Endothelial cell (in vitro differentiated cells): ENCODE measurements at regions not wholly inside any gene's neighbourhood (a gene's known extent, or its start where the extent isn't known, plus 50 kb on each side); places are given as distances from the start of the nearest gene placed in this dataset.

Experiments
- DNase-seq: peaks from one replicate; pipeline ENCODE4 v3.0.0; 2021; ENCODE audit warnings: low spot score
- H3K27ac Mint-ChIP-seq: one replicate; pipeline ENCODE4 v1.8.0; 2021; ENCODE audit warnings: mixed read lengths, inconsistent platforms; ENCODE audit not compliant: unreplicated experiment
- H3K27me3 Mint-ChIP-seq: one replicate; pipeline ENCODE4 v1.8.0; 2021; ENCODE audit warnings: mild to moderate bottlenecking, moderate library complexity, mixed read lengths, inconsistent platforms; ENCODE audit not compliant: unreplicated experiment
- H3K36me3 Mint-ChIP-seq: one replicate; pipeline ENCODE4 v1.8.0; 2021; ENCODE audit warnings: mild to moderate bottlenecking, low read depth, mixed read lengths, inconsistent platforms; ENCODE audit not compliant: unreplicated experiment
- H3K4me1 Mint-ChIP-seq: one replicate; pipeline ENCODE4 v1.8.0; 2021; ENCODE audit warnings: mild to moderate bottlenecking, mixed read lengths, inconsistent platforms; ENCODE audit not compliant: unreplicated experiment
- H3K4me3 Mint-ChIP-seq: one replicate; pipeline ENCODE4 v1.8.0; 2021; ENCODE audit warnings: mild to moderate bottlenecking, mixed read lengths, inconsistent platforms; ENCODE audit not compliant: unreplicated experiment
- H3K9me3 Mint-ChIP-seq: one replicate; pipeline ENCODE4 v1.8.0; 2021; ENCODE audit warnings: mixed read lengths, inconsistent platforms; ENCODE audit not compliant: unreplicated experiment
- TF ChIP-seq, protein P1 (sequence below): fragments of 200-600 bp; sonication (generic); IDR thresholded peaks from one replicate; pipeline ENCODE4 v1.5.0; 2021; ENCODE audit warnings: antibody characterized with exemption; ENCODE audit not compliant: unreplicated experiment

DNA sequence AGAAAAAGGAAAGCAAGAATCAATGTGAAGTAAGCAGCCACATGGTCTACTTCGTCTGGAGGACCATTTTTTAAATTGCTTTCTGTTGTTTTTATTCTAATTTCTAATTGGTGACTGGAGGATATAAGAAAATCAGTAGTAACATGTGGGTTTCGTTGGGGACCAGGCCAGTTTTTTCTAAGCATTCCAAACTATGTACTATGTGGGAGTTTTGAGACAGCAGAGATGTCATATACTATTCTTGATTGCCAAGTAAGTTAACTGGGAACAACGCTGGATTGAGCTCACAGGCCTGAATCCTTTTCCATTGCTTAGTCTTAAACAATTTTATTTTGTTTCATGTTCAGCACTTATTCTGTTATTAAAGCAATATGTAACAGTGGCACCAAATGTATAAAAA is 225.7 kb downstream of the TMEM167A start:
- no peaks in the 10 kb centered on the region for H3K9me3 Mint-ChIP-seq
- H3K27ac Mint-ChIP-seq = no peak overlapping the region
- H3K4me1 Mint-ChIP-seq = no peaks in the 10 kb centered on the region
- H3K27me3 Mint-ChIP-seq = no peaks in the 10 kb centered on the region
- H3K4me3 Mint-ChIP-seq = no peak overlapping the region
- H3K36me3 Mint-ChIP-seq = no peaks in the 10 kb centered on the region
- no peak for DNase-seq
- TF ChIP-seq, protein P1, sequence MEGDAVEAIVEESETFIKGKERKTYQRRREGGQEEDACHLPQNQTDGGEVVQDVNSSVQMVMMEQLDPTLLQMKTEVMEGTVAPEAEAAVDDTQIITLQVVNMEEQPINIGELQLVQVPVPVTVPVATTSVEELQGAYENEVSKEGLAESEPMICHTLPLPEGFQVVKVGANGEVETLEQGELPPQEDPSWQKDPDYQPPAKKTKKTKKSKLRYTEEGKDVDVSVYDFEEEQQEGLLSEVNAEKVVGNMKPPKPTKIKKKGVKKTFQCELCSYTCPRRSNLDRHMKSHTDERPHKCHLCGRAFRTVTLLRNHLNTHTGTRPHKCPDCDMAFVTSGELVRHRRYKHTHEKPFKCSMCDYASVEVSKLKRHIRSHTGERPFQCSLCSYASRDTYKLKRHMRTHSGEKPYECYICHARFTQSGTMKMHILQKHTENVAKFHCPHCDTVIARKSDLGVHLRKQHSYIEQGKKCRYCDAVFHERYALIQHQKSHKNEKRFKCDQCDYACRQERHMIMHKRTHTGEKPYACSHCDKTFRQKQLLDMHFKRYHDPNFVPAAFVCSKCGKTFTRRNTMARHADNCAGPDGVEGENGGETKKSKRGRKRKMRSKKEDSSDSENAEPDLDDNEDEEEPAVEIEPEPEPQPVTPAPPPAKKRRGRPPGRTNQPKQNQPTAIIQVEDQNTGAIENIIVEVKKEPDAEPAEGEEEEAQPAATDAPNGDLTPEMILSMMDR = no peak

- Mint-ChIP-seq H3K4me1 (no peaks in the 10 kb centered on the region), H3K36me3 (no peaks in the 10 kb centered on the region), H3K27ac (no peak overlapping the region), H3K4me3 (no peak overlapping the region), H3K27me3 (no peaks in the 10 kb centered on the region), H3K9me3 (no peaks in the 10 kb centered on the region)
- DNase-seq = no peak
- TF ChIP-seq, protein P1 = no peak
These were observed 226.8 kb downstream of the TMEM167A start for GRCh38 chr5:82850393-82850792.

- DNase-seq = no peak
- Mint-ChIP-seq H3K27me3 (no peaks in the 10 kb centered on the region), H3K4me3 (no peak overlapping the region), H3K27ac (no peak overlapping the region), H3K9me3 (no peaks in the 10 kb centered on the region), H3K4me1 (no peaks in the 10 kb centered on the region), H3K36me3 (no peaks in the 10 kb centered on the region)
- TF ChIP-seq, protein P1 = no peak
These were observed 227.3 kb downstream of the TMEM167A start for GRCh38 chr5:82849885-82850284.

GRCh38 chr5:82847562-82847961 is 229.6 kb downstream of the TMEM167A start:
- DNase-seq = no peak
- no peaks in the 10 kb centered on the region for H3K27me3 Mint-ChIP-seq
- no peaks in the 10 kb centered on the region for H3K9me3 Mint-ChIP-seq
- TF ChIP-seq, protein P1 = no peak
- H3K36me3 Mint-ChIP-seq = no peaks in the 10 kb centered on the region
- H3K27ac Mint-ChIP-seq = no peak overlapping the region
- no peak overlapping the region for H3K4me3 Mint-ChIP-seq
- H3K4me1 Mint-ChIP-seq = no peaks in the 10 kb centered on the region

GRCh38 chr5:82839881-82840280 is 237.3 kb downstream of the TMEM167A start:
- Mint-ChIP-seq H3K36me3 (peaks cover 12% of the 10 kb centered on the region), H3K9me3 (peaks cover 10% of the 10 kb centered on the region), H3K27ac (no peak overlapping the region), H3K27me3 (no peaks in the 10 kb centered on the region), H3K4me1 (no peaks in the 10 kb centered on the region), H3K4me3 (no peak overlapping the region)
- TF ChIP-seq, protein P1 = no peak
- DNase-seq = no peak
